Parathyroid adenoma (tissue), 2 donors: ENCODE measurements at regions not wholly inside any gene's neighbourhood (a gene's known extent, or its start where the extent isn't known, plus 50 kb on each side); places are given as distances from the start of the nearest gene placed in this dataset.

Source experiments
- H2AFZ ChIP-seq: fragments of 300-600 bp; sonication (generic); one replicate; pipeline ENCODE4 v1.7.0; 2017; ENCODE audit warnings: antibody characterized with exemption, mild to moderate bottlenecking
- H3K27ac ChIP-seq: fragments of 300-600 bp; sonication (generic); one replicate; pipeline ENCODE4 v1.7.0; 2017
- H3K27me3 ChIP-seq: fragments of 300-600 bp; sonication (generic); one replicate; pipeline ENCODE4 v1.7.0; 2017; ENCODE audit warnings: low read length; ENCODE audit not compliant: control insufficient read depth, insufficient read depth
- H3K36me3 ChIP-seq: fragments of 300-600 bp; sonication (generic); one replicate; pipeline ENCODE4 v1.7.0; 2017; ENCODE audit warnings: low read length; ENCODE audit not compliant: control insufficient read depth, insufficient read depth
- H3K4me1 ChIP-seq: fragments of 300-600 bp; sonication (generic); one replicate; pipeline ENCODE4 v1.7.0; 2017; ENCODE audit warnings: control low read depth
- H3K4me2 ChIP-seq: fragments of 300-600 bp; sonication (generic); one replicate; pipeline ENCODE4 v1.7.0; 2017; ENCODE audit warnings: low read length
- H3K4me3 ChIP-seq: fragments of 300-600 bp; sonication (generic); one replicate; pipeline ENCODE4 v1.7.0; 2017; ENCODE audit warnings: low read depth, low read length
- H3K79me2 ChIP-seq: fragments of 300-600 bp; sonication (generic); one replicate; pipeline ENCODE4 v1.7.0; 2017; ENCODE audit warnings: control low read depth
- H3K9ac ChIP-seq: fragments of 300-600 bp; sonication (generic); one replicate; pipeline ENCODE4 v1.7.0; 2017; ENCODE audit warnings: mild to moderate bottlenecking
- H3K9me3 ChIP-seq: fragments of 300-600 bp; sonication (generic); one replicate; pipeline ENCODE4 v1.7.0; 2017; ENCODE audit warnings: low read length; ENCODE audit not compliant: control insufficient read depth
- CTCF ChIP-seq: fragments of 300-600 bp; sonication (generic); IDR thresholded peaks from one replicate; pipeline ENCODE4 v1.7.0; 2017; ENCODE audit warnings: antibody characterized with exemption, mild to moderate bottlenecking
- donor health status: primary hyperparathyroidism.

- no peak overlapping the region for H3K4me3 ChIP-seq
- H2AFZ ChIP-seq, result no peak overlapping the region
- H3K9ac ChIP-seq, result no peak overlapping the region
- H3K27ac ChIP-seq, result no peak overlapping the region
- H3K27me3 ChIP-seq, result no peaks in the 10 kb centered on the region
- no peaks in the 10 kb centered on the region for H3K9me3 ChIP-seq
- no peaks in the 10 kb centered on the region for H3K4me1 ChIP-seq
- no peak overlapping the region for H3K4me2 ChIP-seq
- H3K36me3 ChIP-seq, result no peaks in the 10 kb centered on the region
- H3K79me2 ChIP-seq, result no peaks in the 10 kb centered on the region
- no peak for TF ChIP-seq CTCF
Measured at GRCh38 chr13:105890509-105890908, 645.0 kb downstream of the EFNB2 start.

- Histone ChIP-seq H3K4me2 (no peak overlapping the region), H2AFZ (no peak overlapping the region), H3K27me3 (no peaks in the 10 kb centered on the region), H3K4me3 (no peak overlapping the region), H3K9ac (no peak overlapping the region), H3K9me3 (no peaks in the 10 kb centered on the region), H3K79me2 (no peaks in the 10 kb centered on the region), H3K4me1 (no peaks in the 10 kb centered on the region), H3K27ac (no peak overlapping the region), H3K36me3 (no peaks in the 10 kb centered on the region)
- no peak for TF ChIP-seq CTCF
Measured at GRCh38 chr13:105878119-105878700, 657.3 kb downstream of the EFNB2 start.

GRCh38 chr13:105874814-105875213 is 660.6 kb downstream of the EFNB2 start:
- H3K9me3 ChIP-seq, result no peaks in the 10 kb centered on the region
- H3K9ac ChIP-seq, result no peak overlapping the region
- TF ChIP-seq CTCF, result no peak
- H3K4me1 ChIP-seq, result no peaks in the 10 kb centered on the region
- no peaks in the 10 kb centered on the region for H3K36me3 ChIP-seq
- no peak overlapping the region for H3K4me2 ChIP-seq
- H3K27me3 ChIP-seq, result no peaks in the 10 kb centered on the region
- H3K27ac ChIP-seq, result no peak overlapping the region
- H3K79me2 ChIP-seq, result no peaks in the 10 kb centered on the region
- no peak overlapping the region for H3K4me3 ChIP-seq
- no peak overlapping the region for H2AFZ ChIP-seq

- no peak overlapping the region for H2AFZ ChIP-seq
- H3K36me3 ChIP-seq, result no peaks in the 10 kb centered on the region
- H3K9ac ChIP-seq, result no peak overlapping the region
- H3K79me2 ChIP-seq, result no peaks in the 10 kb centered on the region
- H3K27ac ChIP-seq, result no peak overlapping the region
- TF ChIP-seq CTCF, result no peak
- no peaks in the 10 kb centered on the region for H3K9me3 ChIP-seq
- H3K27me3 ChIP-seq, result no peaks in the 10 kb centered on the region
- H3K4me3 ChIP-seq, result no peak overlapping the region
- H3K4me1 ChIP-seq, result no peaks in the 10 kb centered on the region
- no peak overlapping the region for H3K4me2 ChIP-seq
Measured at GRCh38 chr13:105871768-105872167, 663.7 kb downstream of the EFNB2 start.

- no peak overlapping the region for H3K27ac ChIP-seq
- H3K79me2 ChIP-seq, result no peaks in the 10 kb centered on the region
- H2AFZ ChIP-seq, result no peak overlapping the region
- H3K27me3 ChIP-seq, result no peaks in the 10 kb centered on the region
- no peak overlapping the region for H3K9ac ChIP-seq
- H3K9me3 ChIP-seq, result no peaks in the 10 kb centered on the region
- no peak overlapping the region for H3K4me3 ChIP-seq
- TF ChIP-seq CTCF, result no peak
- no peaks in the 10 kb centered on the region for H3K4me1 ChIP-seq
- H3K36me3 ChIP-seq, result no peaks in the 10 kb centered on the region
- H3K4me2 ChIP-seq, result no peak overlapping the region
Measured at GRCh38 chr13:105871326-105871725, 664.1 kb downstream of the EFNB2 start.
